ENCODE measurements at regions not wholly inside any gene's neighbourhood (a gene's known extent, or its start where the extent isn't known, plus 50 kb on each side); places are given as distances from the start of the nearest gene placed in this dataset.
A peak's percentile ranks its signal among the peaks of the same experiment; 100 is the strongest.

DNA sequence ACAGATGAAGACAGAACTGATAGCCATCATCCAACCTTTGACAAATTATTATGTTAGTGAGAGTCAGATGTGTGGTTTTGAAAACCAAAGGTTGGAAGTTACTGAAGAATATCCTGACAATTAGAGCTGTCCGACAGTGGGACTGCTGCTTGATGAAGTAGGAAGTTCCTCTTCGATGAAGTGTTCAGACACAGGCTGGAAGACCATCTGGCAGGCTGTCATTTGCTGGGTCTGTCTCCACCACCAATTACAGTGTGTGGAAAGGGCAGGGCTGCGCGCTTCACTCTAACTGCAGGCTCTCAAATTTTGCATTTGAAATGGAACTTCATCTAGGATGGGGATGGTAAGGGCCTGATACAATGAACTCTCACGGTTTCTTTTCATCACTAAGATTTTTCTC, 313.8 kb downstream of the PIK3C3 start:
- WGBS, 2 experiments (ENCODE audit: insufficient coverage in 2 of 2), result 72 to 93% methylated on average over 2 of the region's 5 CpGs

DNA sequence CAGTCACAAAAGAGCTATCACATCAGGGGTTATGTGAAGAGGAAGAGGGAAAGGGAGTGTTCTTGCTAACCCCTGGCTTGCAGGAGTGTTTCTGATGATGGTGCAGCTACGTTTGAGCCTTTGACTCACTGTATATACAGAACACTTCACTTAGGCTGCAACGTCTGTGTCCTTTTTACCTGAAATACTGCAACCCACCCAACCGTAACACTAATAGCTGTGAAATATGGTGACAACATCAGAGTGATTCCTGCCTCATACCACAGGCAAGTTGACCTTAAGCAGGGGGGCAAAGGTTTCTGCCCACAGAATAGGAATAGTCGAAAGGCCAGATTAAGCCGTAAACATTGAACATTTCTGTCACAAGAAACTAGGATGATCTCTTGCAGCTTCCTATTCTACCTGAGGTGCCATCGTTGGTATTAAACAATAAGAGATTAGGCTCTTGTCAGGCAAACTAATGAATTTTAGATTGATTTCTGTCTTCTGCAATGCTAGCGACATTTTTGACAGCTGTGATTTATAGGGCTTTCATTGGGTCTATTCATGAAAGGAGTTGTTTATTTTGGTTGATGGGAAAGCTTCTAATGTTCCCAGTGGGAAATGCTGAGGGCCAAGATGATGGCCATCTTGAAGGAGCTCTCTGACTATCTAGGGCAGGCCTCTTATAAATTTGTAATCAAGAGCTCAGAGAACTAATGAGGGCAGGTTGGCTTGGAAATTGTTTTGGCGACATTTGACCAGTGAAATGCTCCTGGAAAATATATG, 316.8 kb downstream of the PIK3C3 start:
- H3K9me3 ChIP-seq (ENCODE audit: control insufficient read depth, low read length), result no peaks in the 10 kb centered on the region
- no peak overlapping the region for H3K27ac ChIP-seq (ENCODE audit: low read depth, low read length, severe bottlenecking)
- no peaks in the 10 kb centered on the region for H3K36me3 ChIP-seq (ENCODE audit: control insufficient read depth, insufficient read depth, low read length)
- H3K4me3 ChIP-seq (ENCODE audit: extremely low read depth, insufficient read depth, low read length, poor library complexity, severe bottlenecking), result no peak overlapping the region
- H3K4me1 ChIP-seq (ENCODE audit: control insufficient read depth, insufficient read depth, low read length, poor library complexity, severe bottlenecking), result peaks cover 8% of the 10 kb centered on the region
- 80 to 91% methylated on average over 6 to 7 of the region's 8 CpGs for WGBS, 2 experiments (ENCODE audit: insufficient coverage in 2 of 2)

More for the DNA sequence above, 313.8 kb downstream of the PIK3C3 start:
- Histone ChIP-seq H3K27ac (ENCODE audit: low read depth, low read length, severe bottlenecking) (peak overlapping the region; percentile 34), H3K4me1 (ENCODE audit: control insufficient read depth, insufficient read depth, low read length, poor library complexity, severe bottlenecking) (peaks cover 8% of the 10 kb centered on the region), H3K4me3 (ENCODE audit: extremely low read depth, insufficient read depth, low read length, poor library complexity, severe bottlenecking) (no peak overlapping the region), H3K36me3 (ENCODE audit: control insufficient read depth, insufficient read depth, low read length) (no peaks in the 10 kb centered on the region), H3K9me3 (ENCODE audit: control insufficient read depth, low read length) (no peaks in the 10 kb centered on the region)

DNA sequence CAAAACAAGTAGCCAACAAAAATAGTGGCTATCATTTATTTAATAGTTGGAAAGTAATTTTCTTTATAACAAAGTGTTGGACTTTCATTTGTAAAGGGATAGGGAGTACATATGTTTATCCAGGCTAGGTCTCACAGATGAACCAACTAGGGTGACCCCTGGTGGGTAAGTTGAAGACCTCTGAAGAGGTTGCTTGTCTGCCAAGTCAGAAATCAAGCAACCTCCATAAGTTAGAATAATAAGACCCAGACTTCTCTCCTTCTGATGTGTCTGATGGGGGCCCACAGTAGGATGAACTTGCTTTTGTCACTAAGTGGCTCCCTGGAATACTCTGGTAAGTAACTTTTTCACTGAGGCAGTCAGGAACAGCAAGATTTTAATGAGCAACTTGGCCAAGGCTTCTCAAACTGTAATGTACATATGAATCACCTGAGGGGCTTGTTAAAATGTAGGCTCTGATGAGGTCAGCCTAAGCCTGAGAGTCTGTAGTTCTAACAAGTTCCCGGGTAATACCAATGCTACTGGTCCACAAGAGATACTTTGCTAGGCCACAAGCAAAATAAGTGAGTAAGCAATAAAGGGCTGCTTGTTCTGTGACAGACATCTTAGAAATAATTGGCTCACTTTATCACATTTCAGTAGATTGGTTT, 319.6 kb downstream of the PIK3C3 start:
- no peak overlapping the region for H3K4me3 ChIP-seq (ENCODE audit: extremely low read depth, insufficient read depth, low read length, poor library complexity, severe bottlenecking)
- H3K36me3 ChIP-seq (ENCODE audit: control insufficient read depth, insufficient read depth, low read length), result no peaks in the 10 kb centered on the region
- no peaks in the 10 kb centered on the region for H3K9me3 ChIP-seq (ENCODE audit: control insufficient read depth, low read length)
- WGBS, 2 experiments (ENCODE audit: insufficient coverage in 2 of 2), result 80% methylated on average over 1 of the region's 1 CpG; no CpG with 5 or more reads in 1 of the 2 experiments
- H3K27ac ChIP-seq (ENCODE audit: low read depth, low read length, severe bottlenecking), result no peak overlapping the region
- H3K4me1 ChIP-seq (ENCODE audit: control insufficient read depth, insufficient read depth, low read length, poor library complexity, severe bottlenecking), result peaks cover 5% of the 10 kb centered on the region

DNA sequence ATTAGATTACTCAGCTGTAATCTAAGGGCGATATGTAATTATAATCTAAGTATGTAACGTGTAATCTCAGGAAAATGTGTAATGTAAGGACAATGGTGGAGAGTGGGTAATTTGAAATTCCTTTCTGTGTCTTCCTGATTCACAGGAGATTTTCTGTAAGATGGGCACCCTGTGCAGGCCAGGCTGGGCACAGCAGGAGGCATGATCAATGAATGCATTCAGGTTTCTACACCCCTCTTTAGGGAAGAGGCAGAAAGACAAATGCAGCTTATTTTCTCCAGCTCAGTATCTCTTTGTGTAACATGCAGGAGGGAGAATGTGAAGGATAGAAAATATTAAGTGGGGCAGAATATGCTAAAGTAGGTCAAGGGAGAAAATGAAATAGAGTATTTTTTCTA, 320.1 kb downstream of the PIK3C3 start:
- 67 to 94% methylated on average over 2 of the region's 2 CpGs for WGBS, 2 experiments (ENCODE audit: insufficient coverage in 2 of 2)
- H3K27ac ChIP-seq (ENCODE audit: low read depth, low read length, severe bottlenecking), result no peak overlapping the region

DNA sequence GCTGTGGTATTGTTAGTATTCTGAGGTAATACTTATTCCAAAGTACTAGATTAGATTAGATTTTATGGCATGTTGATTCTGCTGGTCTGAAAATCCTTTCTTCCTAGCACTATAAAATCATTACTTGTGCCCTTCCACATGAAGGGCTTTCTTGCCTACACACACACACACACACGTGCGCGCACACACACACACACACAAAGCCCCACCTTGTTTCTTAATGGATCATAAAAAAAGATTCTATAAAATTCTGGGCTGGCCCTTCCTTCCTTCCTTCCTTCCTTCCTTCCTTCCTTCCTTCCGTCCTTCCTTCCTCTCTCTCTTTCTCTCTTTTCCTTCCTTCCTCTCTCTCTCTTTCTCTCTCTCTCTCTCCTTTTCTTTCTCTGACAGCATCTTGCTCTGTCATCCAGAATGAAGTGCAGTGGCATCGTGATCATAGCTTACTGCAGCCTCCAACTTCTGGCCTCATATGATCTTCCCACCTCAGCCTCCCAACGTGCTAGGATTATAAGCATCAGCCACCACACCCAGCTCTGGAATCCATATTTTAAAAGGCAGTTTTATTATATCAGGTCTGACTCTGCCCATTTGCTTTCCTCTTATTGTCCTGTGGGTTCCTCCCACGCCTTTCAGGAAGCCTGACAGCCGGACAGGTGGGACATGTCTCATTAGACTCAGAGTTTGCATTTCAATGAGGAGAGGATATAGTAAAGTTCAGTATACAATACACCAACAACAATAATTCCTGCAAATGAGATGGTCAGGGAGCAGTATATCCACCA, 321.1 kb downstream of the PIK3C3 start:
- no peak overlapping the region for H3K4me3 ChIP-seq (ENCODE audit: extremely low read depth, insufficient read depth, low read length, poor library complexity, severe bottlenecking)
- H3K4me1 ChIP-seq (ENCODE audit: control insufficient read depth, insufficient read depth, low read length, poor library complexity, severe bottlenecking), result peaks cover 5% of the 10 kb centered on the region
- no peaks in the 10 kb centered on the region for H3K9me3 ChIP-seq (ENCODE audit: control insufficient read depth, low read length)
- H3K36me3 ChIP-seq (ENCODE audit: control insufficient read depth, insufficient read depth, low read length), result no peaks in the 10 kb centered on the region
- WGBS, 2 experiments (ENCODE audit: insufficient coverage in 2 of 2), result 82 to 93% methylated on average over 2 to 5 of the region's 8 CpGs
- H3K27ac ChIP-seq (ENCODE audit: low read depth, low read length, severe bottlenecking), result no peak overlapping the region

More for the DNA sequence above, 320.1 kb downstream of the PIK3C3 start:
- Histone ChIP-seq H3K9me3 (ENCODE audit: control insufficient read depth, low read length) (no peaks in the 10 kb centered on the region), H3K4me3 (ENCODE audit: extremely low read depth, insufficient read depth, low read length, poor library complexity, severe bottlenecking) (no peak overlapping the region), H3K36me3 (ENCODE audit: control insufficient read depth, insufficient read depth, low read length) (no peaks in the 10 kb centered on the region), H3K4me1 (ENCODE audit: control insufficient read depth, insufficient read depth, low read length, poor library complexity, severe bottlenecking) (peaks cover 5% of the 10 kb centered on the region)

DNA sequence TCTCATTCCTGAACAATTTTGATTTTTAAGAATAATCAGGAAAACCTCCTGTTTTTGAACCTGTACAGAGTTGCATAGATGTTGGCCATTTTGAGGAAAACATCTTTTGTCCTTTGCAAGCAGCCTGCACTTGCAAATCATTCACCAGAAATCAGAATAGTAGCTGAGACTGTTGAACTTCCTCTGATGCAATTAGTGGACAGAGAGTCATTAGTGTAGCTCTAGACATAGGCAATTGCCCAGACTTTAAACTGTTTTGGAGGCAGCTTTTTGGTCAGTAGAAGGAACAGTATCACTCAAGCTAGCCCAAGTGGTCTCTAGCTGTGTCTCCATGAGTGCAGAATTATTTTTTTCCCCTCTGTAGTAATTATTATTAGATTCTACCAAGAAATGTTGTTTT, 326.1 kb downstream of the PIK3C3 start:
- Histone ChIP-seq H3K9me3 (ENCODE audit: control insufficient read depth, low read length) (no peaks in the 10 kb centered on the region), H3K4me3 (ENCODE audit: extremely low read depth, insufficient read depth, low read length, poor library complexity, severe bottlenecking) (no peak overlapping the region), H3K27ac (ENCODE audit: low read depth, low read length, severe bottlenecking) (no peak overlapping the region), H3K4me1 (ENCODE audit: control insufficient read depth, insufficient read depth, low read length, poor library complexity, severe bottlenecking) (no peaks in the 10 kb centered on the region), H3K36me3 (ENCODE audit: control insufficient read depth, insufficient read depth, low read length) (no peaks in the 10 kb centered on the region)

DNA sequence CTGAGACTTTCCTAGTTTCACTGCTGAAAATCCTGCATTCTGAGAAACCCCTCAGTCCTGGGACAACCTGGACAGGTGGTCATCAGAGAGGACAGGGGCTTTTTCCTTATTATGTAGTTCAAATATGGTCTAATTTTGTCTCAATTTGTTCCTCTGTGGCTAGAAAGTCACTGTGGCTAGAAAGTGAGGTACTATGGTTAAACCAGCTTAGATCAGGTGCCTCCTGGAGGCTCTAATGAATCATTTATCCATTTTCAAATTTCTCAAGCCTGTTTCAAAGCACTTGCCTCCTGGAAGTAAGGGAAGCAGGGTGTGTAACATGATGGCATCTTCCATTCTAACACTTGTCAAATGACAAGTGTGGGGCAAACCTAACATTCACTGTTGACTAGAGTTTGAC, 326.8 kb downstream of the PIK3C3 start:
- Histone ChIP-seq H3K4me1 (ENCODE audit: control insufficient read depth, insufficient read depth, low read length, poor library complexity, severe bottlenecking) (no peaks in the 10 kb centered on the region), H3K36me3 (ENCODE audit: control insufficient read depth, insufficient read depth, low read length) (no peaks in the 10 kb centered on the region), H3K9me3 (ENCODE audit: control insufficient read depth, low read length) (no peaks in the 10 kb centered on the region), H3K27ac (ENCODE audit: low read depth, low read length, severe bottlenecking) (no peak overlapping the region), H3K4me3 (ENCODE audit: extremely low read depth, insufficient read depth, low read length, poor library complexity, severe bottlenecking) (no peak overlapping the region)

DNA sequence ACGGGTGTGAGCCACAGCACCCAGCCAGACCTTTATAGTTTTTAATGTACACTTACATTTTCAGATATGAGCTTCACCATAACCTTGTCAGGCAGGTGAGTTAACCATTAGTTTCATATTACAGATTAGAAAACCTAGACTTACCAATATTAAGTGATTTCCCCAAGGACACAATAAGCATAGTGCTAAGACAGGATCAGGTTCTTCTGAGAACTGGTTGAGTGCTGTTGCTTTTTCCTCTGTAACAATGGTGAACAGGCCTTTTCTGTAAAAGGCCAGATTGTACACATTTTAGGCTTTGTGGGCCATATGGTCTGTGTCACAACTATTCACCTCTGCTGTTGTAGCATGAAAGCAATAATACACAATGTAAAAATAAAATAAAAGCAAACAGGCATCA, 332.0 kb downstream of the PIK3C3 start:
- Histone ChIP-seq H3K4me1 (ENCODE audit: control insufficient read depth, insufficient read depth, low read length, poor library complexity, severe bottlenecking) (no peaks in the 10 kb centered on the region), H3K36me3 (ENCODE audit: control insufficient read depth, insufficient read depth, low read length) (no peaks in the 10 kb centered on the region), H3K27ac (ENCODE audit: low read depth, low read length, severe bottlenecking) (no peak overlapping the region), H3K9me3 (ENCODE audit: control insufficient read depth, low read length) (no peaks in the 10 kb centered on the region), H3K4me3 (ENCODE audit: extremely low read depth, insufficient read depth, low read length, poor library complexity, severe bottlenecking) (no peak overlapping the region)
- 83 to 88% methylated on average over 1 of the region's 1 CpG for WGBS, 2 experiments (ENCODE audit: insufficient coverage in 2 of 2)

DNA sequence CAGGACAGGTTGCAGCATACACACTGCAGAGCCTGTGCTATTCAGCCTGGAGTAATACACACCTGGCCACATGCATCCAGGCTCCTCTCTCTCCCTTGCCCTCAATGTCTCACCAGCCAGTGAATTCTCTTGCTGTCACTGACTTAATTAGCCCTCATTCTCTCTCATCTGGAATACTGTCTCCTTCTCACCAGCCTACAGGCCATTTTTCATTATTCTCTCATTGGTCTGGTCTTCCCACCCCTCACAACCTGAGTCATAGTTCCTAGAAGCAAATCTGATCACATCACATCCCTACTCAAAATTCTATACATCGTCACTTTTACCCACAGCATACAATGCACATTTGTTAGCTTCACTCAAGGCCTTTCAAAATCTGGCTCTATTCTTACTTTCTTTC, 333.1 kb downstream of the PIK3C3 start:
- no peak overlapping the region for H3K4me3 ChIP-seq (ENCODE audit: extremely low read depth, insufficient read depth, low read length, poor library complexity, severe bottlenecking)
- H3K27ac ChIP-seq (ENCODE audit: low read depth, low read length, severe bottlenecking), result no peak overlapping the region
- no peaks in the 10 kb centered on the region for H3K36me3 ChIP-seq (ENCODE audit: control insufficient read depth, insufficient read depth, low read length)
- H3K9me3 ChIP-seq (ENCODE audit: control insufficient read depth, low read length), result no peaks in the 10 kb centered on the region
- 100% methylated on average over 1 of the region's 1 CpG for WGBS, 2 experiments (ENCODE audit: insufficient coverage in 2 of 2)
- H3K4me1 ChIP-seq (ENCODE audit: control insufficient read depth, insufficient read depth, low read length, poor library complexity, severe bottlenecking), result no peaks in the 10 kb centered on the region

DNA sequence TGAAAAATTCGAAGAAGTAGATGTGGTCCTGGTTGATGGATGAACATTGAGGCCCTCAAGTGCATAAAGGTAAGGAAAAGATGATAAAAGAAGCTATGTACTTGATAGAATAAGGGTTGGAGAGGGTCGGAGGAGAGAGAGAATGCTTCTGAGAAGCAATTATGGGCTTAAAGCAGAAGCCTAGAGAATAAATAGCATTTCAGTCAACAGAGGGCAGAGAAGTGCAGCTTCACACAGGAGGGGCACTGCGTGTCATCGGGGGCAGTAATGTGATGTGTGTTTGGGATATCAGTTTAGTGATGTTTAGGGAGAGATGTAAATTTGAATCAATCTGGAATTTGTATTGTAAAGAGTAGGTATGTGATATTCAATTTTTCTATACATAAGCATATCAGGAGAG, 334.5 kb downstream of the PIK3C3 start:
- WGBS, 2 experiments (ENCODE audit: insufficient coverage in 2 of 2), result 64 to 80% methylated on average over 1 to 4 of the region's 4 CpGs
- no peaks in the 10 kb centered on the region for H3K4me1 ChIP-seq (ENCODE audit: control insufficient read depth, insufficient read depth, low read length, poor library complexity, severe bottlenecking)
- no peak overlapping the region for H3K27ac ChIP-seq (ENCODE audit: low read depth, low read length, severe bottlenecking)
- no peak overlapping the region for H3K4me3 ChIP-seq (ENCODE audit: extremely low read depth, insufficient read depth, low read length, poor library complexity, severe bottlenecking)
- no peaks in the 10 kb centered on the region for H3K36me3 ChIP-seq (ENCODE audit: control insufficient read depth, insufficient read depth, low read length)
- H3K9me3 ChIP-seq (ENCODE audit: control insufficient read depth, low read length), result no peaks in the 10 kb centered on the region
